ENCODE measurements at regions not wholly inside any gene's neighbourhood (a gene's known extent, or its start where the extent isn't known, plus 50 kb on each side); places are given as distances from the start of the nearest gene placed in this dataset.
A peak's percentile ranks its signal among the peaks of the same experiment; 100 is the strongest.

- peak overlapping the region; percentile 12 for H3K9ac ChIP-seq (ENCODE audit: low read length)
Observed at GRCh38 chr5:125409861-125410536, 663.6 kb upstream of the ZNF608 start.

GRCh38 chr5:125410537-125411070 lies 664.2 kb upstream of the ZNF608 start:
- H3K27me3 ChIP-seq (ENCODE audit: control insufficient read depth, insufficient read depth, low read length): no peaks in the 10 kb centered on the region
- peak overlapping the region; percentile 23; the same call in 1 of the 2 replicates for H3K27ac ChIP-seq (ENCODE audit: low read depth, low read length)
- H3K4me1 ChIP-seq (ENCODE audit: control insufficient read depth, insufficient read depth, low read length): peaks cover 60% of the 10 kb centered on the region
- no peaks in the 10 kb centered on the region for H3K36me3 ChIP-seq (ENCODE audit: control insufficient read depth, insufficient read depth, low read length)
- peak overlapping the region; percentile 12 for H3K9ac ChIP-seq (ENCODE audit: low read length)
- no peak overlapping the region for H3K4me3 ChIP-seq (ENCODE audit: low read depth, low read length)
- H3K9me3 ChIP-seq (ENCODE audit: control insufficient read depth, insufficient read depth, low read depth, low read length): peaks cover 4% of the 10 kb centered on the region; the same call in 1 of the 2 replicates

More at GRCh38 chr5:125409861-125410536, 663.6 kb upstream of the ZNF608 start:
- Histone ChIP-seq H3K9me3 (ENCODE audit: control insufficient read depth, insufficient read depth, low read depth, low read length) (peaks cover 5% of the 10 kb centered on the region; the same call in 1 of the 2 replicates), H3K4me1 (ENCODE audit: control insufficient read depth, insufficient read depth, low read length) (peaks cover 60% of the 10 kb centered on the region), H3K4me3 (ENCODE audit: low read depth, low read length) (no peak overlapping the region), H3K27ac (ENCODE audit: low read depth, low read length) (0 out of 2 replicates have a peak overlapping the region, but pooled peaks have one; percentile 23), H3K36me3 (ENCODE audit: control insufficient read depth, insufficient read depth, low read length) (no peaks in the 10 kb centered on the region), H3K27me3 (ENCODE audit: control insufficient read depth, insufficient read depth, low read length) (no peaks in the 10 kb centered on the region)

- Histone ChIP-seq H3K9ac (ENCODE audit: low read length) (peak overlapping the region; percentile 26), H3K4me3 (ENCODE audit: low read depth, low read length) (peak overlapping the region; percentile 20), H3K9me3 (ENCODE audit: control insufficient read depth, insufficient read depth, low read depth, low read length) (no peaks in the 10 kb centered on the region), H3K36me3 (ENCODE audit: control insufficient read depth, insufficient read depth, low read length) (no peaks in the 10 kb centered on the region), H3K27ac (ENCODE audit: low read depth, low read length) (peak overlapping the region; percentile 34; the same call in 1 of the 2 replicates), H3K27me3 (ENCODE audit: control insufficient read depth, insufficient read depth, low read length) (no peaks in the 10 kb centered on the region), H3K4me1 (ENCODE audit: control insufficient read depth, insufficient read depth, low read length) (peaks cover 60% of the 10 kb centered on the region)
Observed at GRCh38 chr5:125411071-125411743, 664.8 kb upstream of the ZNF608 start.

- Histone ChIP-seq H3K27ac (ENCODE audit: low read depth, low read length) (no peak overlapping the region), H3K4me1 (ENCODE audit: control insufficient read depth, insufficient read depth, low read length) (peaks cover 60% of the 10 kb centered on the region), H3K9me3 (ENCODE audit: control insufficient read depth, insufficient read depth, low read depth, low read length) (no peaks in the 10 kb centered on the region), H3K4me3 (ENCODE audit: low read depth, low read length) (peak overlapping the region; percentile 20), H3K27me3 (ENCODE audit: control insufficient read depth, insufficient read depth, low read length) (no peaks in the 10 kb centered on the region), H3K36me3 (ENCODE audit: control insufficient read depth, insufficient read depth, low read length) (no peaks in the 10 kb centered on the region), H3K9ac (ENCODE audit: low read length) (peak overlapping the region; percentile 26)
Observed at GRCh38 chr5:125411744-125412560, 665.5 kb upstream of the ZNF608 start.

GRCh38 chr5:125412561-125413495 lies 666.4 kb upstream of the ZNF608 start:
- Histone ChIP-seq H3K27me3 (ENCODE audit: control insufficient read depth, insufficient read depth, low read length) (no peaks in the 10 kb centered on the region), H3K36me3 (ENCODE audit: control insufficient read depth, insufficient read depth, low read length) (no peaks in the 10 kb centered on the region), H3K9ac (ENCODE audit: low read length) (peak overlapping the region; percentile 0), H3K4me1 (ENCODE audit: control insufficient read depth, insufficient read depth, low read length) (peaks cover 60% of the 10 kb centered on the region), H3K27ac (ENCODE audit: low read depth, low read length) (no peak overlapping the region), H3K9me3 (ENCODE audit: control insufficient read depth, insufficient read depth, low read depth, low read length) (no peaks in the 10 kb centered on the region), H3K4me3 (ENCODE audit: low read depth, low read length) (no peak overlapping the region)

- no peaks in the 10 kb centered on the region for H3K9me3 ChIP-seq (ENCODE audit: control insufficient read depth, insufficient read depth, low read depth, low read length)
- H3K9ac ChIP-seq (ENCODE audit: low read length): no peak overlapping the region
- H3K27me3 ChIP-seq (ENCODE audit: control insufficient read depth, insufficient read depth, low read length): no peaks in the 10 kb centered on the region
- H3K36me3 ChIP-seq (ENCODE audit: control insufficient read depth, insufficient read depth, low read length): no peaks in the 10 kb centered on the region
- H3K4me3 ChIP-seq (ENCODE audit: low read depth, low read length): no peak overlapping the region
- H3K4me1 ChIP-seq (ENCODE audit: control insufficient read depth, insufficient read depth, low read length): peaks cover 56% of the 10 kb centered on the region
- H3K27ac ChIP-seq (ENCODE audit: low read depth, low read length): no peak overlapping the region
Observed at GRCh38 chr5:125413496-125414274, 667.2 kb upstream of the ZNF608 start.

- Histone ChIP-seq H3K36me3 (ENCODE audit: control insufficient read depth, insufficient read depth, low read length) (no peaks in the 10 kb centered on the region), H3K4me3 (ENCODE audit: low read depth, low read length) (no peak overlapping the region), H3K9me3 (ENCODE audit: control insufficient read depth, insufficient read depth, low read depth, low read length) (no peaks in the 10 kb centered on the region), H3K27me3 (ENCODE audit: control insufficient read depth, insufficient read depth, low read length) (no peaks in the 10 kb centered on the region), H3K4me1 (ENCODE audit: control insufficient read depth, insufficient read depth, low read length) (peaks cover 41% of the 10 kb centered on the region), H3K9ac (ENCODE audit: low read length) (no peak overlapping the region), H3K27ac (ENCODE audit: low read depth, low read length) (no peak overlapping the region)
Observed at GRCh38 chr5:125415126-125415525, 668.7 kb upstream of the ZNF608 start.

GRCh38 chr5:125416055-125416454 lies 669.6 kb upstream of the ZNF608 start:
- no peaks in the 10 kb centered on the region for H3K36me3 ChIP-seq (ENCODE audit: control insufficient read depth, insufficient read depth, low read length)
- no peaks in the 10 kb centered on the region for H3K9me3 ChIP-seq (ENCODE audit: control insufficient read depth, insufficient read depth, low read depth, low read length)

GRCh38 chr5:125421006-125421405 lies 674.6 kb upstream of the ZNF608 start:
- H3K27ac ChIP-seq (ENCODE audit: low read depth, low read length): no peak overlapping the region
- H3K4me1 ChIP-seq (ENCODE audit: control insufficient read depth, insufficient read depth, low read length): peaks cover 7% of the 10 kb centered on the region; the same call in 1 of the 2 replicates
- H3K9ac ChIP-seq (ENCODE audit: low read length): no peak overlapping the region
- no peaks in the 10 kb centered on the region for H3K27me3 ChIP-seq (ENCODE audit: control insufficient read depth, insufficient read depth, low read length)
- no peaks in the 10 kb centered on the region for H3K9me3 ChIP-seq (ENCODE audit: control insufficient read depth, insufficient read depth, low read depth, low read length)
- no peak overlapping the region for H3K4me3 ChIP-seq (ENCODE audit: low read depth, low read length)
- H3K36me3 ChIP-seq (ENCODE audit: control insufficient read depth, insufficient read depth, low read length): no peaks in the 10 kb centered on the region

More at GRCh38 chr5:125416055-125416454, 669.6 kb upstream of the ZNF608 start:
- no peak overlapping the region for H3K9ac ChIP-seq (ENCODE audit: low read length)
- no peak overlapping the region for H3K4me3 ChIP-seq (ENCODE audit: low read depth, low read length)
- no peaks in the 10 kb centered on the region for H3K27me3 ChIP-seq (ENCODE audit: control insufficient read depth, insufficient read depth, low read length)
- H3K27ac ChIP-seq (ENCODE audit: low read depth, low read length): no peak overlapping the region
- peaks cover 32% of the 10 kb centered on the region for H3K4me1 ChIP-seq (ENCODE audit: control insufficient read depth, insufficient read depth, low read length)

All from HUES6 (cell line).